Heart left ventricle (tissue), 16 donors: ENCODE measurements at regions not wholly inside any gene's neighbourhood (a gene's known extent, or its start where the extent isn't known, plus 50 kb on each side); places are given as distances from the start of the nearest gene placed in this dataset.
A peak's percentile ranks its signal among the peaks of the same experiment; 100 is the strongest.

Experiments
- ATAC-seq, 4 donors: fragments of 200-7000 bp; cut with Tn5 transposase; one replicate each; pipeline ENCODE4 v1.9.1; 2020 to 2022; ENCODE audit warnings: moderate library complexity in 4 of 4, mild to moderate bottlenecking in 3 of 4, moderate number of reproducible peaks in 1 of 4
- DNase-seq, 5 donors: peaks; one replicate each; pipeline ENCODE4 v3.0.0-alpha.2; 2020
- H3K27ac ChIP-seq, 12 donors: fragments of 200-600 bp; sonication (generic) in 4 of 12; one replicate each; pipeline versions ENCODE4 v1.5.0 to v1.8.0; 2016 to 2022; ENCODE audit warnings: mild to moderate bottlenecking in 2 of 12
- H3K27me3 ChIP-seq, 9 donors: fragments of 200-600 bp; sonication (generic) in 2 of 9; one replicate each; pipeline versions ENCODE4 v1.5.1 to v1.8.0; 2016 to 2022; ENCODE audit warnings: mild to moderate bottlenecking in 3 of 9
- H3K36me3 ChIP-seq, 9 donors: fragments of 200-600 bp; sonication (generic) in 2 of 9; one replicate each; pipeline versions ENCODE4 v1.5.0 to v1.8.0; 2018 to 2022; ENCODE audit warnings: mild to moderate bottlenecking in 2 of 9
- H3K4me1 ChIP-seq, 12 donors: fragments of 200-600 bp; sonication (generic) in 4 of 12; one replicate each; pipeline versions ENCODE4 v1.5.0 to v1.8.0; 2016 to 2022; ENCODE audit warnings: mild to moderate bottlenecking in 3 of 12
- H3K4me3 ChIP-seq, 12 donors: fragments of 200-600 bp; sonication (generic) in 4 of 12; one replicate each; pipeline versions ENCODE4 v1.5.0 to v1.8.0; 2017 to 2022; ENCODE audit warnings: mild to moderate bottlenecking in 9 of 12, moderate library complexity in 4 of 12
- H3K9me3 ChIP-seq, 12 donors: fragments of 200-600 bp; sonication (generic) in 4 of 12; one replicate each; pipeline versions ENCODE4 v1.5.0 to v1.8.0; 2016 to 2022; ENCODE audit warnings: mild to moderate bottlenecking in 1 of 12
- POLR2A ChIP-seq, 2 donors: fragments of 450-650 bp; IDR thresholded peaks; one replicate each; pipeline ENCODE4 v1.6.1; 2017; ENCODE audit warnings: antibody characterized with exemption in 2 of 2, mild to moderate bottlenecking in 2 of 2, moderate library complexity in 2 of 2
- whole genome bisulfite sequencing, 4 donors: extraction: QIAGEN DNeasy Blood & Tissue Kit in 2 of 4; methylation state at CpG; one replicate each; pipeline versions ENCODE4 v1.1.5 to v1.1.7; 2013 to 2018; 5-methylcytosine and 5-hydroxymethylcytosine counted together
- intact Hi-C, 10 donors: fragments of 100-400 bp; cut with DNase I; formaldehyde crosslinking; loops; one replicate each; pipeline versions ENCODE4 v1.11.1 to v1.14.2; 2022
- TF ChIP-seq, protein P1 (sequence below), 12 donors: fragments of 200-600 bp; sonication (generic) in 4 of 12; IDR thresholded peaks; one replicate each; pipeline versions ENCODE4 v1.5.0 to v1.8.0; 2018 to 2022; ENCODE audit warnings: antibody characterized with exemption in 12 of 12, mild to moderate bottlenecking in 5 of 12
- donor health status: ischemic (EF 13 %, LVEDD 7.1; RV severe dilation, severe dysfunction).
- donor health status: healthy with polysubstance abuse.
- donor health status: DM: no; HTN: yes; CAD: no.
- donor health status: DM: no; HTN: no; CAD: no.
- donor health status: ischemic (EF 25% LVEDD 6.9; RV normal size, moderate dysfunction).
- donor health status: ischemic (EF 25% LVEDD 5.7; RV mildly dilated, moderate dysfunction).
- donor health status: healthy.
- donor health status: DM: yes; HTN: yes; CAD: no.
- donor health status: ischemic (EF 35%, LVEDD 5.7; RV mildly dilated, moderate dysfunction).
- donor health status: nonischemic (EF 11% LVEDD 7.7; RV severe dilation, severe dysfunction).
- donor health status: DM: yes; HTN: yes; CAD: no.
- donor health status: PGD.
- donor health status: ischemic (EF 29% LVEDD 5.4; RV normal size, mild dysfunction).
- donor health status: nonischemic (EF 23%, LVEDD 6.1; RV moderate dilation, normal function).

GRCh38 chr10:4371691-4372295, 454.2 kb upstream of the AKR1E2 start:
- intact Hi-C loops: loop anchor here in 2 of 10 donors (10.0 kb wide), 2 partner anchors 283 to 587 kb away; partner anchors contain the start of gene KLF6 (in 1 of the 2)
- Histone ChIP-seq H3K9me3 (no peaks in the 10 kb centered on the region), H3K4me3 (no peak overlapping the region), H3K36me3 (no peaks in the 10 kb centered on the region), H3K27ac (peak overlapping the region in 9 of 12 donors; percentile 32 to 70 (median 53)), H3K4me1 (peaks cover 0 to 20% (median 7%) of the 10 kb centered on the region in 12 donors), H3K27me3 (no peaks in the 10 kb centered on the region)
- no peak for TF ChIP-seq POLR2A (IDR thresholded peaks at IDR 0.05)
- TF ChIP-seq, protein P1, sequence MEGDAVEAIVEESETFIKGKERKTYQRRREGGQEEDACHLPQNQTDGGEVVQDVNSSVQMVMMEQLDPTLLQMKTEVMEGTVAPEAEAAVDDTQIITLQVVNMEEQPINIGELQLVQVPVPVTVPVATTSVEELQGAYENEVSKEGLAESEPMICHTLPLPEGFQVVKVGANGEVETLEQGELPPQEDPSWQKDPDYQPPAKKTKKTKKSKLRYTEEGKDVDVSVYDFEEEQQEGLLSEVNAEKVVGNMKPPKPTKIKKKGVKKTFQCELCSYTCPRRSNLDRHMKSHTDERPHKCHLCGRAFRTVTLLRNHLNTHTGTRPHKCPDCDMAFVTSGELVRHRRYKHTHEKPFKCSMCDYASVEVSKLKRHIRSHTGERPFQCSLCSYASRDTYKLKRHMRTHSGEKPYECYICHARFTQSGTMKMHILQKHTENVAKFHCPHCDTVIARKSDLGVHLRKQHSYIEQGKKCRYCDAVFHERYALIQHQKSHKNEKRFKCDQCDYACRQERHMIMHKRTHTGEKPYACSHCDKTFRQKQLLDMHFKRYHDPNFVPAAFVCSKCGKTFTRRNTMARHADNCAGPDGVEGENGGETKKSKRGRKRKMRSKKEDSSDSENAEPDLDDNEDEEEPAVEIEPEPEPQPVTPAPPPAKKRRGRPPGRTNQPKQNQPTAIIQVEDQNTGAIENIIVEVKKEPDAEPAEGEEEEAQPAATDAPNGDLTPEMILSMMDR (IDR thresholded peaks at IDR 0.05): no peak
- DNase-seq (no peak), ATAC-seq (no peak)
- 87 to 92% (median 89%) methylated on average over 4 of the region's 4 CpGs for WGBS, 4 donors

DNA sequence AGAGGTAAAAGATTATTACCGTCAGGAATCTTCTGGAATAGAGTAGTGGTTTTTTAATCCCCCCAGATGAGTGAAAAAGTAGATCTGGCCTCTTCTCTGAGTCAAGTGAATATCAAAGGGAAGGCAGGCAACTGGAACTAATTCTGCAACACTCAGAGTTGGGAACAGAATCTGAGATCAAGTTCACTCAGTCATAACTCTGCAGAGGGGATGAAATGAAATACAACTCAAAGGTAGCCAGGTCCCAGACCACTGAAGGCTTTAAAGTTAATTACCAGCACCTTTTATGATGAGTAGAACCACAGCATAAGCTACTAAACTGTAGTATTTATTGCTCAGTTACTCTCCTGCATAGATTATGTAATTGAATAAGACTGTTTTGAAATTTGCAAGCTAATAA, 455.6 kb upstream of the AKR1E2 start:
- peak overlapping the region in 1 of 12 donors; percentile 7 for H3K27ac ChIP-seq
- H3K4me3 ChIP-seq: no peak overlapping the region
- peaks cover 0 to 20% (median 7%) of the 10 kb centered on the region in 12 donors for H3K4me1 ChIP-seq
- ATAC-seq: no peak
- TF ChIP-seq POLR2A (IDR thresholded peaks at IDR 0.05): no peak
- TF ChIP-seq, protein P1 (IDR thresholded peaks at IDR 0.05): no peak
- WGBS, 4 donors: 49 to 70% (median 53%) methylated on average over 1 of the region's 1 CpG
- no peaks in the 10 kb centered on the region for H3K36me3 ChIP-seq
- intact Hi-C loops: loop anchor here in 2 of 10 donors (10.0 kb wide), 2 partner anchors 284 to 586 kb away; partner anchors contain the start of gene KLF6 (in 1 of the 2)
- no peaks in the 10 kb centered on the region for H3K27me3 ChIP-seq
- H3K9me3 ChIP-seq: no peaks in the 10 kb centered on the region
- no peak for DNase-seq

DNA sequence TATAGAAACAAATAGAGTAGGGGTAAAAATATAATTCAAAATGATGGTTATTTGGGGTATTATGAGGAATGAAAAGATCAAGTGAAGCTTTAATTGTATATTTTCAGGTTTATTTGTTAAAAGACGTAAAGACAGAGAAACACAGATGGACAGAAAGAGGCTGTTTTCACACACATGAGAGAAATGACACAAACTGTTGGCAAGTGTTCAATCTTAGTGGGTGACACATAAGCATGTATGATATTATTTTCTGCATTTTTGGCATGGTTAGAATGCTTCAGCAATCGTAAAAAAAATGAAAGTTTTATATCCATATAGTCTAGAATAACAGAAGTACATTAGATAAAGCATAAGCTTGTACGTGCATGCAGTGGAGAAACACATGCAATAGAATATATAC, 464.4 kb upstream of the AKR1E2 start:
- ATAC-seq (no peak), DNase-seq (no peak)
- Histone ChIP-seq H3K4me1 (no peaks in the 10 kb centered on the region), H3K27ac (no peak overlapping the region), H3K4me3 (no peak overlapping the region), H3K27me3 (no peaks in the 10 kb centered on the region), H3K36me3 (no peaks in the 10 kb centered on the region), H3K9me3 (no peaks in the 10 kb centered on the region)
- intact Hi-C loops: no loop called here
- 70 to 76% (median 71%) methylated on average over 3 of the region's 3 CpGs for WGBS, 4 donors
- TF ChIP-seq, protein P1 (IDR thresholded peaks at IDR 0.05): no peak
- TF ChIP-seq POLR2A (IDR thresholded peaks at IDR 0.05): no peak

DNA sequence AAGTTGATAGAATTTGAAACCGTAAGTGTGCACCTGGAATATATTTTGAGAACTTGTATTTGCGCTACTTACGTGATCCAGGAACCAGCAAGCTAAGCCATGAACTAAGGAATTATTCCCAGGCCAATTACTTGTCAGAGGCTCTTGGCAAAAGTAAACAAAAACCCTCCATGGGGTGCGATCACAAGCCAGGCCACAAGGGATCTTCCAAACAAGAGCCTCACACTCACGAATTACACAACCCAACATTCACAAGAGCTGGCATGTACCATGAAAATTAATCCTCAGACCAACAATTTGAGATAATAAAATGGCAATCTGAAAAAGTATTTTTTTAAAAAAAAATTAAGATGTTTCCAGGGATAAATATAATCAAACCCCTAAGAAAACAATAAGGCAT, 467.0 kb upstream of the AKR1E2 start:
- intact Hi-C loops: loop anchor here in 1 of 10 donors (10.0 kb wide), 1 partner anchor 296 kb away; no protein-coding TSS in a partner anchor
- no peaks in the 10 kb centered on the region for H3K36me3 ChIP-seq
- no peak for TF ChIP-seq POLR2A (IDR thresholded peaks at IDR 0.05)
- TF ChIP-seq, protein P1 (IDR thresholded peaks at IDR 0.05): no peak
- no peak overlapping the region for H3K27ac ChIP-seq
- H3K4me3 ChIP-seq: no peak overlapping the region
- DNase-seq (no peak), ATAC-seq (no peak)
- 79 to 83% (median 82%) methylated on average over 5 of the region's 5 CpGs for WGBS, 4 donors
- H3K9me3 ChIP-seq: no peaks in the 10 kb centered on the region
- peaks cover 0 to 6% (median 2%) of the 10 kb centered on the region in 12 donors for H3K4me1 ChIP-seq
- H3K27me3 ChIP-seq: no peaks in the 10 kb centered on the region
